GM23338 (cell line): ENCODE measurements at regions not wholly inside any gene's neighbourhood (a gene's known extent, or its start where the extent isn't known, plus 50 kb on each side); places are given as distances from the start of the nearest gene placed in this dataset.

Experiments
- ATAC-seq: fragments of 200-7000 bp; cut with Tn5 transposase; 3 replicates; pipeline ENCODE4 v1.9.1; 2020
- DNase-seq: peaks from one replicate; pipeline ENCODE4 v3.0.0-alpha.2; 2015; ENCODE audit warnings: low spot score
- H2AFZ ChIP-seq: fragments of 200-600 bp; sonication (generic); 2 replicates; pipeline ENCODE4 v1.8.0; 2016; ENCODE audit warnings: antibody characterized with exemption, mild to moderate bottlenecking, moderate library complexity
- H3F3A ChIP-seq: fragments of 200-600 bp; sonication (generic); replicated peaks from 2 replicates; pipeline ENCODE4 v1.8.0; 2017; ENCODE audit warnings: antibody characterized with exemption, mixed run types, low read depth
- H3K27ac ChIP-seq: fragments of 200-600 bp; sonication (generic); 2 replicates; pipeline ENCODE4 v1.6.1; 2016; ENCODE audit warnings: low read depth
- H3K27me3 ChIP-seq: fragments of 200-600 bp; sonication (generic); 2 replicates; pipeline ENCODE4 v1.8.0; 2016; ENCODE audit warnings: mild to moderate bottlenecking, mixed run types, moderate library complexity; ENCODE audit not compliant: insufficient read depth
- H3K36me3 ChIP-seq: fragments of 200-600 bp; sonication (generic); 2 replicates; pipeline ENCODE4 v1.8.0; 2016; ENCODE audit warnings: mild to moderate bottlenecking; ENCODE audit not compliant: insufficient read depth
- H3K4me1 ChIP-seq: fragments of 200-600 bp; sonication (generic); 2 replicates; pipeline ENCODE4 v1.8.0; 2016; ENCODE audit warnings: mild to moderate bottlenecking, moderate library complexity; ENCODE audit not compliant: insufficient read depth
- H3K4me2 ChIP-seq: fragments of 200-600 bp; sonication (generic); 2 replicates; pipeline ENCODE4 v1.7.1; 2017; ENCODE audit warnings: mixed run types
- H3K4me3 ChIP-seq: fragments of 200-600 bp; sonication (generic); 2 replicates; pipeline ENCODE4 v1.6.1; 2016; ENCODE audit warnings: mixed run types
- H3K79me2 ChIP-seq: fragments of 200-600 bp; sonication (generic); replicated peaks from 2 replicates; pipeline ENCODE4 v1.8.0; 2017; ENCODE audit warnings: mild to moderate bottlenecking; ENCODE audit not compliant: insufficient read depth
- H3K9me2 ChIP-seq: fragments of 200-600 bp; sonication (generic); 2 replicates; pipeline ENCODE4 v1.8.0; 2017; ENCODE audit not compliant: insufficient read depth
- H4K20me1 ChIP-seq: fragments of 200-600 bp; sonication (generic); replicated peaks from 2 replicates; pipeline ENCODE4 v1.8.0; 2017; ENCODE audit warnings: mild to moderate bottlenecking; ENCODE audit not compliant: insufficient read depth
- H3K27ac Mint-ChIP-seq: 2 replicates; pipeline ENCODE4 v1.8.0; 2020; ENCODE audit warnings: inconsistent platforms, mild to moderate bottlenecking, moderate library complexity, mixed read lengths
- H3K27me3 Mint-ChIP-seq: 3 replicates; pipeline ENCODE4 v1.8.0; 2022; ENCODE audit warnings: low read depth, mild to moderate bottlenecking, moderate library complexity, mixed read lengths, inconsistent platforms; ENCODE audit not compliant: insufficient read depth, poor library complexity
- H3K36me3 Mint-ChIP-seq: 3 replicates; pipeline ENCODE4 v1.8.0; 2021; ENCODE audit warnings: low read depth, mild to moderate bottlenecking, inconsistent platforms, moderate library complexity, mixed read lengths
- H3K4me1 Mint-ChIP-seq: 3 replicates; pipeline ENCODE4 v1.8.0; 2020; ENCODE audit warnings: mild to moderate bottlenecking, inconsistent platforms, mixed read lengths
- H3K4me3 Mint-ChIP-seq: 3 replicates; pipeline ENCODE4 v1.8.0; 2021; ENCODE audit warnings: moderate library complexity, mild to moderate bottlenecking, inconsistent platforms, mixed read lengths
- H3K9me3 Mint-ChIP-seq: 3 replicates; pipeline ENCODE4 v1.8.0; 2020; ENCODE audit warnings: moderate library complexity, mild to moderate bottlenecking, inconsistent platforms, mixed read lengths
- CREB1 ChIP-seq: fragments of 250-450 bp; sonication (Bioruptor Pico); IDR thresholded peaks from 2 replicates; pipeline ENCODE4 v1.5.0; 2020; ENCODE audit warnings: low read depth, mild to moderate bottlenecking, moderate library complexity
- EZH2 ChIP-seq: fragments of 200-600 bp; sonication (generic); IDR thresholded peaks from one replicate; pipeline ENCODE4 v1.8.0; 2017; ENCODE audit warnings: antibody characterized with exemption, mild to moderate bottlenecking, low read depth; ENCODE audit not compliant: unreplicated experiment
- JUNB ChIP-seq: IDR thresholded peaks from one replicate; pipeline ENCODE4 v1.6.1; 2016; ENCODE audit warnings: antibody characterized with exemption; ENCODE audit not compliant: unreplicated experiment
- NANOG ChIP-seq: IDR thresholded peaks from 2 replicates; pipeline ENCODE4 v1.6.1; 2016; ENCODE audit warnings: antibody characterized with exemption, borderline replicate concordance
- POLR2AphosphoS5 ChIP-seq: IDR thresholded peaks from 2 replicates; pipeline ENCODE4 v1.6.1; 2016; ENCODE audit warnings: antibody characterized with exemption, low read depth
- STAT1 ChIP-seq: IDR thresholded peaks from one replicate; pipeline ENCODE4 v1.6.1; 2016; ENCODE audit warnings: antibody characterized with exemption; ENCODE audit not compliant: unreplicated experiment
- ZNF331 ChIP-seq: fragments of 250-450 bp; sonication (Bioruptor Pico); IDR thresholded peaks from 2 replicates; pipeline ENCODE4 v1.5.0; 2020; ENCODE audit warnings: low read depth, mild to moderate bottlenecking, moderate library complexity
- TF ChIP-seq, protein P1 (sequence below): IDR thresholded peaks from one replicate; pipeline ENCODE4 v1.6.1; 2018; ENCODE audit warnings: antibody characterized with exemption; ENCODE audit not compliant: unreplicated experiment
- TF ChIP-seq, protein P2 (sequence below): fragments of 250-450 bp; sonication (Bioruptor Pico); IDR thresholded peaks from 2 replicates; pipeline ENCODE4 v1.5.0; 2020; ENCODE audit warnings: mild to moderate bottlenecking, moderate library complexity
- TF ChIP-seq, protein P3 (sequence below), 2 experiments: fragments of 200-600 bp in 1 of 2; sonication (generic) in 1 of 2; conservative IDR thresholded peaks; 2 replicates each; pipeline versions ENCODE4 v1.5.1 to v1.6.1; 2016 to 2017; ENCODE audit warnings: antibody characterized with exemption in 2 of 2, low read depth in 2 of 2, mild to moderate bottlenecking in 2 of 2, moderate library complexity in 1 of 2
- TF ChIP-seq, protein P4 (sequence below): IDR thresholded peaks from 2 replicates; pipeline ENCODE4 v1.6.1; 2016; ENCODE audit warnings: antibody characterized with exemption

DNA sequence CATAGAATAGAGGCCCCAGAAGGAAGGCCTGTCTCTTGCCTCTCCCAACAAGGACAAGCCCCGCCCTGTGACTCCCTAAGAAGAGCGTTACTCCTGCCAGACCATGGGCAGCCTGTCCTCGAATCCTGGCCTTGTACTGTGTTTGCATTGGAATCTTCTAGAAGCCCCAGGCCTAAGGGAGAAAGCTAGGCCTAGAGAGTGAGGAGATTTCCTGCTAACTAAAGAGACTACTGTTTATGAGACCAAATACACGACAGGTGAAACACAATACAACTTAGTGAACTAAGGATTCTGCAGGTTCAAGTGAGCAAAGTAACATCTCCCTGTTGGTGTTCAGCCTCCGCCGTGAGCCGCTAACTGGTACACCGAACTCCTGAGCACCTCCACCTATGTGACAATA is 62.7 kb downstream of the SYF2 start (continued):
- TF ChIP-seq, protein P1, sequence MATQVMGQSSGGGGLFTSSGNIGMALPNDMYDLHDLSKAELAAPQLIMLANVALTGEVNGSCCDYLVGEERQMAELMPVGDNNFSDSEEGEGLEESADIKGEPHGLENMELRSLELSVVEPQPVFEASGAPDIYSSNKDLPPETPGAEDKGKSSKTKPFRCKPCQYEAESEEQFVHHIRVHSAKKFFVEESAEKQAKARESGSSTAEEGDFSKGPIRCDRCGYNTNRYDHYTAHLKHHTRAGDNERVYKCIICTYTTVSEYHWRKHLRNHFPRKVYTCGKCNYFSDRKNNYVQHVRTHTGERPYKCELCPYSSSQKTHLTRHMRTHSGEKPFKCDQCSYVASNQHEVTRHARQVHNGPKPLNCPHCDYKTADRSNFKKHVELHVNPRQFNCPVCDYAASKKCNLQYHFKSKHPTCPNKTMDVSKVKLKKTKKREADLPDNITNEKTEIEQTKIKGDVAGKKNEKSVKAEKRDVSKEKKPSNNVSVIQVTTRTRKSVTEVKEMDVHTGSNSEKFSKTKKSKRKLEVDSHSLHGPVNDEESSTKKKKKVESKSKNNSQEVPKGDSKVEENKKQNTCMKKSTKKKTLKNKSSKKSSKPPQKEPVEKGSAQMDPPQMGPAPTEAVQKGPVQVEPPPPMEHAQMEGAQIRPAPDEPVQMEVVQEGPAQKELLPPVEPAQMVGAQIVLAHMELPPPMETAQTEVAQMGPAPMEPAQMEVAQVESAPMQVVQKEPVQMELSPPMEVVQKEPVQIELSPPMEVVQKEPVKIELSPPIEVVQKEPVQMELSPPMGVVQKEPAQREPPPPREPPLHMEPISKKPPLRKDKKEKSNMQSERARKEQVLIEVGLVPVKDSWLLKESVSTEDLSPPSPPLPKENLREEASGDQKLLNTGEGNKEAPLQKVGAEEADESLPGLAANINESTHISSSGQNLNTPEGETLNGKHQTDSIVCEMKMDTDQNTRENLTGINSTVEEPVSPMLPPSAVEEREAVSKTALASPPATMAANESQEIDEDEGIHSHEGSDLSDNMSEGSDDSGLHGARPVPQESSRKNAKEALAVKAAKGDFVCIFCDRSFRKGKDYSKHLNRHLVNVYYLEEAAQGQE, result no peak

DNA sequence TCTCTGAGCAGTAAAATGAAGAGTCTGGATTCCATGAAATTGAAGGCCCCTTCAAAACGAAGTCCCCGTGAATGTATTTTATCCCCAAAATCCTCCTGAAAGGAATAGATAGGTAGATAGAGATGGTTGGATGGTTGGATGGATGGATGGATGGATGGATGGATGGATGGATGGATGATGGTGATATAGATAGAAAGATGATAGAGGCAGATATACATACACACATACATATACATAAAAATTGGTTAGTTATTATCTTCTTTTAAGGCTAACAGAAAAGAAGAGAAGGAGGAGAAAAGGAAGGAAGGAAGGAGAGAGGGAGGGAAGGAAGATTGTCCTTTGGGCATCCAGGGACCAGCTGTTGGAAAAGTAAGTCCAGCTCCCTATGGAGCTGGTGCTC is 63.1 kb downstream of the SYF2 start:
- H3K4me1 ChIP-seq, result peaks cover 4% of the 10 kb centered on the region; the same call in 1 of the 2 replicates
- peaks cover 10% of the 10 kb centered on the region for H3K4me1 Mint-ChIP-seq
- H4K20me1 ChIP-seq, result no peaks in the 10 kb centered on the region
- H3K9me2 ChIP-seq, result no peaks in the 10 kb centered on the region
- no peak overlapping the region for H3K4me3 Mint-ChIP-seq
- H3F3A ChIP-seq, result no peaks in the 10 kb centered on the region
- H3K4me3 ChIP-seq, result no peak overlapping the region
- H3K36me3 Mint-ChIP-seq, result no peaks in the 10 kb centered on the region
- no peak overlapping the region for H3K27ac Mint-ChIP-seq
- H3K27me3 ChIP-seq, result no peaks in the 10 kb centered on the region
- H2AFZ ChIP-seq, result 0 out of 2 replicates have a peak overlapping the region, but pooled peaks have one; percentile 59
- H3K4me2 ChIP-seq, result no peak overlapping the region
- peaks cover 3% of the 10 kb centered on the region for H3K27me3 Mint-ChIP-seq
- no peak for DNase-seq
- H3K27ac ChIP-seq, result no peak overlapping the region
- H3K79me2 ChIP-seq, result no peaks in the 10 kb centered on the region
- no peak for ATAC-seq
- H3K9me3 Mint-ChIP-seq, result no peaks in the 10 kb centered on the region
- H3K36me3 ChIP-seq, result no peaks in the 10 kb centered on the region
- TF ChIP-seq EZH2 (no peak), ZNF331 (CRISPR knock-in tag) (no peak), NANOG (no peak), STAT1 (no peak), CREB1 (CRISPR knock-in tag) (no peak), JUNB (no peak), POLR2AphosphoS5 (no peak)
- TF ChIP-seq, protein P2, sequence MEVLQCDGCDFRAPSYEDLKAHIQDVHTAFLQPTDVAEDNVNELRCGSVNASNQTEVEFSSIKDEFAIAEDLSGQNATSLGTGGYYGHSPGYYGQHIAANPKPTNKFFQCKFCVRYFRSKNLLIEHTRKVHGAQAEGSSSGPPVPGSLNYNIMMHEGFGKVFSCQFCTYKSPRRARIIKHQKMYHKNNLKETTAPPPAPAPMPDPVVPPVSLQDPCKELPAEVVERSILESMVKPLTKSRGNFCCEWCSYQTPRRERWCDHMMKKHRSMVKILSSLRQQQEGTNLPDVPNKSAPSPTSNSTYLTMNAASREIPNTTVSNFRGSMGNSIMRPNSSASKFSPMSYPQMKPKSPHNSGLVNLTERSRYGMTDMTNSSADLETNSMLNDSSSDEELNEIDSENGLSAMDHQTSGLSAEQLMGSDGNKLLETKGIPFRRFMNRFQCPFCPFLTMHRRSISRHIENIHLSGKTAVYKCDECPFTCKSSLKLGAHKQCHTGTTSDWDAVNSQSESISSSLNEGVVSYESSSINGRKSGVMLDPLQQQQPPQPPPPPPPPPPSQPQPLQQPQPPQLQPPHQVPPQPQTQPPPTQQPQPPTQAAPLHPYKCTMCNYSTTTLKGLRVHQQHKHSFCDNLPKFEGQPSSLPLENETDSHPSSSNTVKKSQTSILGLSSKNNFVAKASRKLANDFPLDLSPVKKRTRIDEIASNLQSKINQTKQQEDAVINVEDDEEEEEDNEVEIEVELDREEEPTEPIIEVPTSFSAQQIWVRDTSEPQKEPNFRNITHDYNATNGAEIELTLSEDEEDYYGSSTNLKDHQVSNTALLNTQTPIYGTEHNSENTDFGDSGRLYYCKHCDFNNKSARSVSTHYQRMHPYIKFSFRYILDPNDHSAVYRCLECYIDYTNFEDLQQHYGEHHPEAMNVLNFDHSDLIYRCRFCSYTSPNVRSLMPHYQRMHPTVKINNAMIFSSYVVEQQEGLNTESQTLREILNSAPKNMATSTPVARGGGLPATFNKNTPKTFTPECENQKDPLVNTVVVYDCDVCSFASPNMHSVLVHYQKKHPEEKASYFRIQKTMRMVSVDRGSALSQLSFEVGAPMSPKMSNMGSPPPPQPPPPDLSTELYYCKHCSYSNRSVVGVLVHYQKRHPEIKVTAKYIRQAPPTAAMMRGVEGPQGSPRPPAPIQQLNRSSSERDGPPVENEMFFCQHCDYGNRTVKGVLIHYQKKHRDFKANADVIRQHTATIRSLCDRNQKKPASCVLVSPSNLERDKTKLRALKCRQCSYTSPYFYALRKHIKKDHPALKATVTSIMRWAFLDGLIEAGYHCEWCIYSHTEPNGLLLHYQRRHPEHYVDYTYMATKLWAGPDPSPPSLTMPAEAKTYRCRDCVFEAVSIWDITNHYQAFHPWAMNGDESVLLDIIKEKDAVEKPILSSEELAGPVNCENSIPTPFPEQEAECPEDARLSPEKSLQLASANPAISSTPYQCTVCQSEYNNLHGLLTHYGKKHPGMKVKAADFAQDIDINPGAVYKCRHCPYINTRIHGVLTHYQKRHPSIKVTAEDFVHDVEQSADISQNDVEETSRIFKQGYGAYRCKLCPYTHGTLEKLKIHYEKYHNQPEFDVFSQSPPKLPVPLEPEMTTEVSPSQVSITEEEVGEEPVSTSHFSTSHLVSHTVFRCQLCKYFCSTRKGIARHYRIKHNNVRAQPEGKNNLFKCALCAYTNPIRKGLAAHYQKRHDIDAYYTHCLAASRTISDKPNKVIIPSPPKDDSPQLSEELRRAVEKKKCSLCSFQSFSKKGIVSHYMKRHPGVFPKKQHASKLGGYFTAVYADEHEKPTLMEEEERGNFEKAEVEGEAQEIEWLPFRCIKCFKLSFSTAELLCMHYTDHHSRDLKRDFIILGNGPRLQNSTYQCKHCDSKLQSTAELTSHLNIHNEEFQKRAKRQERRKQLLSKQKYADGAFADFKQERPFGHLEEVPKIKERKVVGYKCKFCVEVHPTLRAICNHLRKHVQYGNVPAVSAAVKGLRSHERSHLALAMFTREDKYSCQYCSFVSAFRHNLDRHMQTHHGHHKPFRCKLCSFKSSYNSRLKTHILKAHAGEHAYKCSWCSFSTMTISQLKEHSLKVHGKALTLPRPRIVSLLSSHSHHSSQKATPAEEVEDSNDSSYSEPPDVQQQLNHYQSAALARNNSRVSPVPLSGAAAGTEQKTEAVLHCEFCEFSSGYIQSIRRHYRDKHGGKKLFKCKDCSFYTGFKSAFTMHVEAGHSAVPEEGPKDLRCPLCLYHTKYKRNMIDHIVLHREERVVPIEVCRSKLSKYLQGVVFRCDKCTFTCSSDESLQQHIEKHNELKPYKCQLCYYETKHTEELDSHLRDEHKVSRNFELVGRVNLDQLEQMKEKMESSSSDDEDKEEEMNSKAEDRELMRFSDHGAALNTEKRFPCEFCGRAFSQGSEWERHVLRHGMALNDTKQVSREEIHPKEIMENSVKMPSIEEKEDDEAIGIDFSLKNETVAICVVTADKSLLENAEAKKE (CRISPR knock-in tag), result no peak
- TF ChIP-seq, protein P3, sequence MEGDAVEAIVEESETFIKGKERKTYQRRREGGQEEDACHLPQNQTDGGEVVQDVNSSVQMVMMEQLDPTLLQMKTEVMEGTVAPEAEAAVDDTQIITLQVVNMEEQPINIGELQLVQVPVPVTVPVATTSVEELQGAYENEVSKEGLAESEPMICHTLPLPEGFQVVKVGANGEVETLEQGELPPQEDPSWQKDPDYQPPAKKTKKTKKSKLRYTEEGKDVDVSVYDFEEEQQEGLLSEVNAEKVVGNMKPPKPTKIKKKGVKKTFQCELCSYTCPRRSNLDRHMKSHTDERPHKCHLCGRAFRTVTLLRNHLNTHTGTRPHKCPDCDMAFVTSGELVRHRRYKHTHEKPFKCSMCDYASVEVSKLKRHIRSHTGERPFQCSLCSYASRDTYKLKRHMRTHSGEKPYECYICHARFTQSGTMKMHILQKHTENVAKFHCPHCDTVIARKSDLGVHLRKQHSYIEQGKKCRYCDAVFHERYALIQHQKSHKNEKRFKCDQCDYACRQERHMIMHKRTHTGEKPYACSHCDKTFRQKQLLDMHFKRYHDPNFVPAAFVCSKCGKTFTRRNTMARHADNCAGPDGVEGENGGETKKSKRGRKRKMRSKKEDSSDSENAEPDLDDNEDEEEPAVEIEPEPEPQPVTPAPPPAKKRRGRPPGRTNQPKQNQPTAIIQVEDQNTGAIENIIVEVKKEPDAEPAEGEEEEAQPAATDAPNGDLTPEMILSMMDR (conservative IDR thresholded peaks at IDR 0.05; ENCODE audit: low read depth in 2 of 2), result no peak
- TF ChIP-seq, protein P4, sequence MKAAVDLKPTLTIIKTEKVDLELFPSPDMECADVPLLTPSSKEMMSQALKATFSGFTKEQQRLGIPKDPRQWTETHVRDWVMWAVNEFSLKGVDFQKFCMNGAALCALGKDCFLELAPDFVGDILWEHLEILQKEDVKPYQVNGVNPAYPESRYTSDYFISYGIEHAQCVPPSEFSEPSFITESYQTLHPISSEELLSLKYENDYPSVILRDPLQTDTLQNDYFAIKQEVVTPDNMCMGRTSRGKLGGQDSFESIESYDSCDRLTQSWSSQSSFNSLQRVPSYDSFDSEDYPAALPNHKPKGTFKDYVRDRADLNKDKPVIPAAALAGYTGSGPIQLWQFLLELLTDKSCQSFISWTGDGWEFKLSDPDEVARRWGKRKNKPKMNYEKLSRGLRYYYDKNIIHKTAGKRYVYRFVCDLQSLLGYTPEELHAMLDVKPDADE, result no peak
